Caco-2 (cell line): ENCODE measurements at regions not wholly inside any gene's neighbourhood (a gene's known extent, or its start where the extent isn't known, plus 50 kb on each side); places are given as distances from the start of the nearest gene placed in this dataset.

Experiments
- BruUV-seq: library from RNA; stranded (reverse); fragments of 400-500 nt; replicated peaks from 2 replicates; lab custom pipeline; 2021; lab: Mats Ljungman, UMichigan
- CTCF ChIA-PET: fragments of 300-600 bp; sonication (Branson Sonifier 250); formaldehyde crosslinking; loops from one replicate; lab custom pipeline; 2022; ENCODE audit warnings: antibody characterized with exemption; lab: Charles Lee
- POLR2A ChIA-PET: fragments of 300-600 bp; sonication (Branson Sonifier 250); formaldehyde crosslinking; loops from one replicate; lab custom pipeline; 2022; ENCODE audit warnings: antibody characterized with exemption; lab: Charles Lee
- DNase-seq, 2 experiments: peaks; one replicate each; pipeline versions ENCODE4 v3.0.0 to v3.0.0-alpha.2; 2020 to 2022
- H3K27me3 ChIP-seq: replicated peaks from 2 replicates; pipeline ENCODE4 v1.6.0; 2011; ENCODE audit warnings: low read length; ENCODE audit not compliant: control insufficient read depth, insufficient read depth
- H3K36me3 ChIP-seq: 2 replicates; pipeline ENCODE4 v1.5.1; 2011; ENCODE audit warnings: low read length; ENCODE audit not compliant: control insufficient read depth, insufficient read depth
- H3K4me1 ChIP-seq: fragments of 250-450 bp; sonication (Bioruptor Pico); 2 replicates; pipeline ENCODE4 v1.5.1; 2020; ENCODE audit warnings: mild to moderate bottlenecking
- H3K4me3 ChIP-seq: 2 replicates; pipeline ENCODE4 v1.5.1; 2011; ENCODE audit warnings: low read depth, mild to moderate bottlenecking, control low read depth, low read length
- H3K9me3 ChIP-seq: fragments of 250-450 bp; sonication (Bioruptor Pico); 2 replicates; pipeline ENCODE4 v1.5.1; 2020; ENCODE audit warnings: mild to moderate bottlenecking, moderate library complexity
- H3K27ac Mint-ChIP-seq: one replicate; pipeline ENCODE4 v1.8.0; 2022; ENCODE audit warnings: mixed read lengths; ENCODE audit not compliant: unreplicated experiment
- H3K27me3 Mint-ChIP-seq: one replicate; pipeline ENCODE4 v1.8.0; 2022; ENCODE audit warnings: mixed read lengths; ENCODE audit not compliant: insufficient read depth, unreplicated experiment
- H3K36me3 Mint-ChIP-seq: one replicate; pipeline ENCODE4 v1.8.0; 2022; ENCODE audit warnings: mild to moderate bottlenecking, mixed read lengths; ENCODE audit not compliant: insufficient read depth, unreplicated experiment
- H3K4me1 Mint-ChIP-seq: one replicate; pipeline ENCODE4 v1.8.0; 2022; ENCODE audit warnings: low read depth, mixed read lengths; ENCODE audit not compliant: unreplicated experiment
- H3K4me3 Mint-ChIP-seq: one replicate; pipeline ENCODE4 v1.8.0; 2022; ENCODE audit warnings: mild to moderate bottlenecking, moderate library complexity, mixed read lengths; ENCODE audit not compliant: unreplicated experiment
- H3K9me3 Mint-ChIP-seq: one replicate; pipeline ENCODE4 v1.8.0; 2022; ENCODE audit warnings: mixed read lengths; ENCODE audit not compliant: unreplicated experiment
- intact Hi-C: fragments of 100-400 bp; cut with micrococcal nuclease; formaldehyde crosslinking; loops from one replicate; pipeline ENCODE4 v1.10.0; 2022; ENCODE audit not compliant: unreplicated experiment
- TF ChIP-seq, protein P1 (sequence below), 2 experiments: fragments of 200-600 bp in 1 of 2; IDR thresholded peaks; 1 replicate in 1 of 2; 2 replicates in 1 of 2; pipeline versions ENCODE4 v1.5.1 to v1.8.0; 2011 to 2022; ENCODE audit warnings: antibody characterized with exemption in 1 of 2, control low read depth in 1 of 2, inconsistent platforms in 1 of 2, low read depth in 1 of 2, low read length in 1 of 2, mild to moderate bottlenecking in 1 of 2, moderate library complexity in 1 of 2; ENCODE audit not compliant: insufficient read depth in 1 of 2, severe bottlenecking in 1 of 2, unreplicated experiment in 1 of 2

DNA sequence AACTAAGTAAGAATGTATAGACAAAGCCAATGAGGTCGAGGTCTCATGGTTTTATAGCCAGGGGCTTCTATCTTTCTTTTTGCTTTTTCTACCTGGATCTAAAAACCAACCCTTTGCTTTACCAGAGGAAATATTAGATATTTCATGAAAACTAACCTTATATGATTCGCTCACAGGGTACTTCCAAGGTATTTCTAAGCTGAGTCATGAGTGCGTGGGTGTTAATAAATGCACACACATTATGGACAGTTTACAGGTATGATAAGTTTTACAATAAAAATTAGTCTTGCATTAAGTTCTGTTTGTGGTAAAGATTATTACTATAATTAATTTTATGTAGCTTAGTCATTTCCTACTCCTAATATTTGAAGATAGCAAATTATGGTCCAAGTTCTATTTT lies 217.2 kb downstream of the CHRM3 start:
- ChIA-PET POLR2A (no interaction called here), CTCF (no interaction called here)
- Mint-ChIP-seq H3K4me1 (no peaks in the 10 kb centered on the region), H3K4me3 (no peak overlapping the region), H3K36me3 (no peaks in the 10 kb centered on the region), H3K27ac (no peak overlapping the region), H3K27me3 (no peaks in the 10 kb centered on the region), H3K9me3 (no peaks in the 10 kb centered on the region)
- TF ChIP-seq, protein P1, sequence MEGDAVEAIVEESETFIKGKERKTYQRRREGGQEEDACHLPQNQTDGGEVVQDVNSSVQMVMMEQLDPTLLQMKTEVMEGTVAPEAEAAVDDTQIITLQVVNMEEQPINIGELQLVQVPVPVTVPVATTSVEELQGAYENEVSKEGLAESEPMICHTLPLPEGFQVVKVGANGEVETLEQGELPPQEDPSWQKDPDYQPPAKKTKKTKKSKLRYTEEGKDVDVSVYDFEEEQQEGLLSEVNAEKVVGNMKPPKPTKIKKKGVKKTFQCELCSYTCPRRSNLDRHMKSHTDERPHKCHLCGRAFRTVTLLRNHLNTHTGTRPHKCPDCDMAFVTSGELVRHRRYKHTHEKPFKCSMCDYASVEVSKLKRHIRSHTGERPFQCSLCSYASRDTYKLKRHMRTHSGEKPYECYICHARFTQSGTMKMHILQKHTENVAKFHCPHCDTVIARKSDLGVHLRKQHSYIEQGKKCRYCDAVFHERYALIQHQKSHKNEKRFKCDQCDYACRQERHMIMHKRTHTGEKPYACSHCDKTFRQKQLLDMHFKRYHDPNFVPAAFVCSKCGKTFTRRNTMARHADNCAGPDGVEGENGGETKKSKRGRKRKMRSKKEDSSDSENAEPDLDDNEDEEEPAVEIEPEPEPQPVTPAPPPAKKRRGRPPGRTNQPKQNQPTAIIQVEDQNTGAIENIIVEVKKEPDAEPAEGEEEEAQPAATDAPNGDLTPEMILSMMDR (IDR thresholded peaks at IDR 0.05; ENCODE audit: insufficient read depth in 1 of 2, low read depth in 1 of 2, low read length in 1 of 2, severe bottlenecking in 1 of 2, unreplicated experiment in 1 of 2) = no peak
- H3K9me3 ChIP-seq = no peaks in the 10 kb centered on the region
- BruUV-seq = no TSS peak
- H3K36me3 ChIP-seq = no peaks in the 10 kb centered on the region
- intact Hi-C loops = loop anchor here (10.0 kb wide), 1 partner anchor 291 kb away; no protein-coding TSS in a partner anchor
- H3K4me1 ChIP-seq = no peaks in the 10 kb centered on the region
- H3K4me3 ChIP-seq = no peak overlapping the region
- no peak for DNase-seq
- no peaks in the 10 kb centered on the region for H3K27me3 ChIP-seq

DNA sequence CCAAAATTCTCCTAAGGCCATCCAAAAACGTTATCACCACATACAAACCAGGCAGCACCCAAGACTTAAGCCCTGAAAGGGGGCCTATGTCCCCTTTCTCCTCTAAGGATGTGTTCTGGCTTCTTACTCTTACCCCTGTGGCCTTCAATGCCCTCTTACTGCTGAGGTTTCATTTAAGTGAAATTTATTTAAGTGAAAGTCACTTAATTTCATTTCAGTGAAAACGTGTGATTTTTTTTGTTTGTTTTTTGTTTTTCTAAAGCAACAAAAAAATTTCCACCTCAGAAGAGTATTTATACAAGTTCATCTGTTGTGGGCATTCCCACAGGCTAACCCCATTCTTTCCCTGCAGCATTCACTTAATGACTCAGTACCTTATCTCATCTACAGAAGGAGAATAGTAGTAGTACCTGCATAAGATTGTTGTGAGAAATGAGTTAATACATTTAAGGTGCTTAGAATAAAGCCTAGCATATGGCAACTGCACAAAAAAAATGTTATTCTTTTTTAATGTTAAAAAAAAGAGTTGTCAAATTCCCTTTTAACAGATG lies 220.6 kb downstream of the CHRM3 start:
- intact Hi-C loops = loop anchor here (10.0 kb wide), 1 partner anchor 288 kb away; no protein-coding TSS in a partner anchor
- no peak overlapping the region for H3K27ac Mint-ChIP-seq

DNA sequence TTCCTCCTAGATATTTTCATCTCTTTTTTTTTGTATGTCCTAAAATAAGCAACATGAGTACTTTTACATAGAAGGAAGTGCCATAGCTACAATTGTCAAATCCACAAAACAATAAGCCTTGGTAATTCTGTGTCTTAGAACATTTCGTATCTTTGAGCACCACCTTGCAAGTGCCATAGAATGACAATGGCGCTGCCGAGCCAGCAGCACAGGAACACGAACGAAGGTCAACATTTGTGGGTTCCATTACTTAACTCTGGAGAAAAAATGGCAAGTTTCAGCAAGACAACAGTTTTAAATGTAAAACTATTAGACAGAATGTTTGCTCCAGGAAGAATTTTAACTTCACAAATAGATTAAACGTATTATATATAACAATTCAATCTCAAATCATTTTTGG lies 222.1 kb downstream of the CHRM3 start:
- no peaks in the 10 kb centered on the region for H3K9me3 ChIP-seq
- no peak for DNase-seq
- no peaks in the 10 kb centered on the region for H3K36me3 ChIP-seq
- CTCF ChIA-PET = no interaction called here
- H3K4me3 ChIP-seq = no peak overlapping the region
- no peaks in the 10 kb centered on the region for H3K27me3 Mint-ChIP-seq
- H3K9me3 Mint-ChIP-seq = no peaks in the 10 kb centered on the region
- no TSS peak for BruUV-seq
- intact Hi-C loops = loop anchor here (10.0 kb wide), 1 partner anchor 286 kb away; no protein-coding TSS in a partner anchor
- TF ChIP-seq, protein P1 (IDR thresholded peaks at IDR 0.05; ENCODE audit: insufficient read depth in 1 of 2, low read depth in 1 of 2, low read length in 1 of 2, severe bottlenecking in 1 of 2, unreplicated experiment in 1 of 2) = no peak
- H3K27ac Mint-ChIP-seq = no peak overlapping the region
- no peak overlapping the region for H3K4me3 Mint-ChIP-seq
- POLR2A ChIA-PET = no interaction called here
- no peaks in the 10 kb centered on the region for H3K27me3 ChIP-seq
- H3K36me3 Mint-ChIP-seq = no peaks in the 10 kb centered on the region
- no peaks in the 10 kb centered on the region for H3K4me1 ChIP-seq
- H3K4me1 Mint-ChIP-seq = no peaks in the 10 kb centered on the region

More for the DNA sequence above, 220.6 kb downstream of the CHRM3 start:
- Mint-ChIP-seq H3K27me3 (no peaks in the 10 kb centered on the region), H3K9me3 (no peaks in the 10 kb centered on the region), H3K4me1 (no peaks in the 10 kb centered on the region), H3K36me3 (no peaks in the 10 kb centered on the region), H3K4me3 (no peak overlapping the region)
- Histone ChIP-seq H3K36me3 (no peaks in the 10 kb centered on the region), H3K9me3 (no peaks in the 10 kb centered on the region), H3K27me3 (no peaks in the 10 kb centered on the region), H3K4me1 (no peaks in the 10 kb centered on the region), H3K4me3 (no peak overlapping the region)
- DNase-seq = no peak
- ChIA-PET CTCF (no interaction called here), POLR2A (no interaction called here)
- BruUV-seq = no TSS peak
- TF ChIP-seq, protein P1 (IDR thresholded peaks at IDR 0.05; ENCODE audit: insufficient read depth in 1 of 2, low read depth in 1 of 2, low read length in 1 of 2, severe bottlenecking in 1 of 2, unreplicated experiment in 1 of 2) = no peak
